Activated CD8-positive, alpha-beta T cell treated with anti-CD3 and anti-CD28 coated beads for 36 hours (primary cell): ENCODE measurements at regions not wholly inside any gene's neighbourhood (a gene's known extent, or its start where the extent isn't known, plus 50 kb on each side); places are given as distances from the start of the nearest gene placed in this dataset.
"Not testable (repeated sequence)": the region's sequence is repeated elsewhere in the genome, so short reads cannot be mapped to it uniquely, and the experiment has no call there.

Experiments
- ATAC-seq: fragments of 200-7000 bp; cut with Tn5 transposase; one replicate; pipeline ENCODE4 v1.10.0; 2021; ENCODE audit warnings: mild to moderate bottlenecking, moderate library complexity
- CTCF ChIA-PET: fragments of 350-600 bp; sonication (Branson Sonifier 250); formaldehyde crosslinking; loops from one replicate; lab custom pipeline; 2021; ENCODE audit warnings: antibody characterized with exemption; lab: Charles Lee
- POLR2A ChIA-PET: fragments of 350-600 bp; sonication (Branson Sonifier 250); formaldehyde crosslinking; loops from one replicate; lab custom pipeline; 2021; ENCODE audit warnings: antibody characterized with exemption; lab: Charles Lee
- DNase-seq: peaks from one replicate; pipeline ENCODE4 v3.0.0-alpha.2; 2020
- H3K27ac Mint-ChIP-seq: one replicate; pipeline ENCODE4 v1.8.0; 2021; ENCODE audit warnings: mild to moderate bottlenecking, mixed read lengths
- H3K27me3 Mint-ChIP-seq: one replicate; pipeline ENCODE4 v1.8.0; 2021; ENCODE audit warnings: mixed read lengths
- H3K36me3 Mint-ChIP-seq: one replicate; pipeline ENCODE4 v1.8.0; 2021; ENCODE audit warnings: low read depth, mixed read lengths
- H3K4me1 Mint-ChIP-seq: one replicate; pipeline ENCODE4 v1.8.0; 2021; ENCODE audit warnings: low read depth, mixed read lengths
- H3K4me3 Mint-ChIP-seq: one replicate; pipeline ENCODE4 v1.8.0; 2021; ENCODE audit warnings: mild to moderate bottlenecking, moderate library complexity, mixed read lengths
- H3K9me3 Mint-ChIP-seq: one replicate; pipeline ENCODE4 v1.8.0; 2021; ENCODE audit warnings: mixed read lengths
- CTCF ChIP-seq: fragments of 200-600 bp; IDR thresholded peaks from one replicate; pipeline ENCODE4 v1.8.0; 2022; ENCODE audit warnings: antibody characterized with exemption, mild to moderate bottlenecking
- intact Hi-C: fragments of 100-400 bp; cut with micrococcal nuclease; formaldehyde crosslinking; loops from one replicate; pipeline ENCODE4 v1.10.0; 2022

- no peak for ATAC-seq
- POLR2A ChIA-PET = no interaction called here
- H3K27me3 Mint-ChIP-seq = no peaks in the 10 kb centered on the region
Observed at GRCh38 chrY:19465809-19466208, 278.7 kb downstream of the KDM5D start.

GRCh38 chrY:19456855-19457448, 287.6 kb downstream of the KDM5D start:
- POLR2A ChIA-PET = no interaction called here
- no peak for TF ChIP-seq CTCF
- Mint-ChIP-seq H3K27ac (no peak overlapping the region), H3K4me3 (no peak overlapping the region), H3K27me3 (no peaks in the 10 kb centered on the region), H3K36me3 (peaks cover 8% of the 10 kb centered on the region), H3K9me3 (peaks cover 3% of the 10 kb centered on the region), H3K4me1 (peaks cover 5% of the 10 kb centered on the region)
- intact Hi-C loops = no loop called here
- CTCF ChIA-PET = interaction anchor here (0.7 kb wide), 1 partner anchor 12 kb away, joined by 3 read pairs; no protein-coding TSS in a partner anchor
- DNase-seq (no peak), ATAC-seq (peak; percentile 85)

More at GRCh38 chrY:19465809-19466208, 278.7 kb downstream of the KDM5D start:
- CTCF ChIA-PET = no interaction called here
- no peak for TF ChIP-seq CTCF
- no peak overlapping the region for H3K4me3 Mint-ChIP-seq
- DNase-seq = peak; percentile 3
- intact Hi-C loops = no loop called here
- H3K27ac Mint-ChIP-seq = no peak overlapping the region
- no peaks in the 10 kb centered on the region for H3K36me3 Mint-ChIP-seq
- H3K9me3 Mint-ChIP-seq = no peaks in the 10 kb centered on the region
- H3K4me1 Mint-ChIP-seq = peaks cover 17% of the 10 kb centered on the region

GRCh38 chrY:19433059-19433458, 311.5 kb downstream of the KDM5D start:
- peak; percentile 62 for TF ChIP-seq CTCF
- ChIA-PET CTCF (interaction anchor here (0.7 to 3.9 kb wide), 5 partner anchors 9 to 445 kb away, joined by 3 to 17 read pairs (median 4); no protein-coding TSS in a partner anchor), POLR2A (interaction anchor here (1.0 kb wide), 1 partner anchor 311 kb away, joined by 3 read pairs; no protein-coding TSS in a partner anchor)
- Mint-ChIP-seq H3K4me1 (peaks cover 13% of the 10 kb centered on the region), H3K36me3 (no peaks in the 10 kb centered on the region), H3K9me3 (peaks cover 4% of the 10 kb centered on the region), H3K27ac (no peak overlapping the region), H3K27me3 (peaks cover 1% of the 10 kb centered on the region), H3K4me3 (peak overlapping the region; percentile 42)
- DNase-seq (peak; percentile 6), ATAC-seq (peak; percentile 64)
- intact Hi-C loops = loop anchor here (5.0 kb wide), 1 partner anchor 69 kb away; no protein-coding TSS in a partner anchor

- POLR2A ChIA-PET = no interaction called here
- H3K9me3 Mint-ChIP-seq = no peaks in the 10 kb centered on the region
- H3K27ac Mint-ChIP-seq = no peak overlapping the region
Observed at GRCh38 chrY:19427736-19428518, 316.6 kb downstream of the KDM5D start.

GRCh38 chrY:19427191-19427590, 317.3 kb downstream of the KDM5D start:
- H3K4me3 Mint-ChIP-seq, H3K4me1 Mint-ChIP-seq, H3K36me3 Mint-ChIP-seq, H3K9me3 Mint-ChIP-seq, ATAC-seq, CTCF ChIA-PET, POLR2A ChIA-PET, intact Hi-C loops, H3K27me3 Mint-ChIP-seq, H3K27ac Mint-ChIP-seq, DNase-seq: not testable (repeated sequence)

More at GRCh38 chrY:19427736-19428518, 316.6 kb downstream of the KDM5D start:
- intact Hi-C loops = no loop called here
- H3K36me3 Mint-ChIP-seq = no peaks in the 10 kb centered on the region
- TF ChIP-seq CTCF = no peak
- ATAC-seq = no peak
- no peak for DNase-seq
- CTCF ChIA-PET = interaction anchor here (1.2 kb wide), 1 partner anchor 75 kb away, joined by 3 read pairs; no protein-coding TSS in a partner anchor
- no peak overlapping the region for H3K4me3 Mint-ChIP-seq
- H3K4me1 Mint-ChIP-seq = peaks cover 5% of the 10 kb centered on the region
- no peaks in the 10 kb centered on the region for H3K27me3 Mint-ChIP-seq
